Ishikawa (cell line): ENCODE measurements at regions not wholly inside any gene's neighbourhood (a gene's known extent, or its start where the extent isn't known, plus 50 kb on each side); places are given as distances from the start of the nearest gene placed in this dataset.

ENCODE experiments used
- CREB1 ChIP-seq: IDR thresholded peaks from 2 replicates; pipeline ENCODE4 v1.6.1; 2012; ENCODE audit warnings: low read depth
- EGR1 ChIP-seq: IDR thresholded peaks from 2 replicates; pipeline ENCODE4 v1.6.1; 2012
- EP300 ChIP-seq: IDR thresholded peaks from 2 replicates; pipeline ENCODE4 v1.6.1; 2012; ENCODE audit warnings: borderline replicate concordance
- FOXM1 ChIP-seq: IDR thresholded peaks from 2 replicates; pipeline ENCODE4 v1.6.1; 2012; ENCODE audit warnings: low read depth, borderline replicate concordance
- NFIC ChIP-seq: IDR thresholded peaks from 2 replicates; pipeline ENCODE4 v1.6.1; 2012
- REST ChIP-seq: IDR thresholded peaks from 2 replicates; pipeline ENCODE4 v1.6.1; 2012; ENCODE audit warnings: low read depth, mild to moderate bottlenecking
- TAF1 ChIP-seq: IDR thresholded peaks from 2 replicates; pipeline ENCODE4 v1.6.1; 2012; ENCODE audit warnings: low read depth, mild to moderate bottlenecking
- TEAD4 ChIP-seq: IDR thresholded peaks from 2 replicates; pipeline ENCODE4 v1.6.1; 2012
- YY1 ChIP-seq: IDR thresholded peaks from 2 replicates; pipeline ENCODE4 v1.6.1; 2012; ENCODE audit warnings: low read depth
- TF ChIP-seq, protein P1 (sequence below): IDR thresholded peaks from 2 replicates; pipeline ENCODE4 v1.6.1; 2012

- TF ChIP-seq FOXM1 (no peak), REST (no peak), EP300 (no peak), TEAD4 (no peak), NFIC (no peak), CREB1 (no peak), EGR1 (no peak), TAF1 (no peak), YY1 (no peak)
- TF ChIP-seq, protein P1, sequence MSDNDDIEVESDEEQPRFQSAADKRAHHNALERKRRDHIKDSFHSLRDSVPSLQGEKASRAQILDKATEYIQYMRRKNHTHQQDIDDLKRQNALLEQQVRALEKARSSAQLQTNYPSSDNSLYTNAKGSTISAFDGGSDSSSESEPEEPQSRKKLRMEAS: no peak
Observed at GRCh38 chr18:41504316-41504715, 450.7 kb upstream of the PIK3C3 start.
